ENCODE measurements at regions not wholly inside any gene's neighbourhood (a gene's known extent, or its start where the extent isn't known, plus 50 kb on each side); places are given as distances from the start of the nearest gene placed in this dataset.
"Not testable (repeated sequence)": the region's sequence is repeated elsewhere in the genome, so short reads cannot be mapped to it uniquely, and the experiment has no call there.

DNA sequence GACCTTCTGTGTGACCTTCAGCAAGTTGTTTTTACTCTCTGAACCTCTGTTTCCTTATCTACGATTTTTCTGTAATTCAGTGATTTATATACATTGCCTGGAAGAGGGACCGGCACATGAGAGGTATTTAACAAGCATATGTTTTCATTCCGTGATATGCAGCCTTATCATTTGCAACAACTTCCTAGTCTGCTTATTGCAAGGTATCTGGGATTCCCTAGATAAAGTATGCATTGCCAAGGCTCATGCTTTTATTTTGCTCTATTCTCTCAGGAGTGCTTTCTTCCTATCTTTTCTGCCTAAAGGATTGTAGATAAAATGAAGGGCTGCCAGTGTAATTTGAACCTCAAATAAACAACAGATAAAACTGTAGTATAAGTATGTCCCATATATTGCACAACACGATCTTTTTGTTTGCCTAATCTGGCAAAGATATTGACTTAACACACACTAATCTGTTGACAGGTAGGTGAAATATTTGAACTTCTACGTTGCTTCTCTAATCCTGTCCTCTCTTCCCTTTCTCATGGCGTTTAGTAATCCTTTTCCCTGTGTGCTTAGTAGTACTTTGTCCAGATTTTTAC lies 377.2 kb upstream of the TNC start:
- no peak for FAIRE-seq

DNA sequence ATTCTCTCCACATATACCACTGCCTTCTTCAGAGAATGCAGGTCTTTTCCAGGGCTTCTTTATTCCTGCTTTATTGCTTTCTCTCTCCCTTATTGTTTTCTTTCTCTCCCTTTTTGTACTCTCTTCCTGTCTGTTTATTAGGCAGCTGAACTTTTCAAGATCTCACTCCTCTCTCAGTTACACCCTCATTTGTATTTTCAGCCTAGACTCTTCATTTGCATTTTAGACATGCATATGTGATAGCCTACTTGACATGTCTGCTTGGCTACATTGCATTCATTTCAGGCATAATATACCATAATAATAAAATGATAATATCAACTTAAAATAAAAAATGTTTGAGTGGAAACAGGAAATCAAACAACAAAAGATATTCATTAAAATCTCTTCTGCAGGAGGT lies 377.9 kb upstream of the TNC start:
- no peak for FAIRE-seq

DNA sequence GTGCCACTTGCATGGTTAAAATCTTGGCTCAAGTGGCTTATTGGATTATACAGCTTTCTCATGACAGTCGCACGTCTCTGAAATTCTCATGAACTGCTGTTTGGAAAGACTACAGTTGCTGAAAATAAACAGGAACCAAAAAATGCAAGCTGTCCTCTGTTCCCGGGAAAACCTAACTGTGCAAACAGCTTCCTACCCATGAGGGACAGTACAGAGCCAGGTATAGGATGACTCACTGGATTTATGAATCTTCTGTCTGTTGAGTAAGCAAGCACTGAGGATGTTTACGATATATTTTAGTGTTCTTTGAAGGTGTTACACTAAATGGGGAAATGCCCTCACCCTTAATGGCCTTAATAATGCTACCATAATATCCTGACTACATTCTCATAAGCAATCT lies 380.3 kb upstream of the TNC start:
- FAIRE-seq: no peak

DNA sequence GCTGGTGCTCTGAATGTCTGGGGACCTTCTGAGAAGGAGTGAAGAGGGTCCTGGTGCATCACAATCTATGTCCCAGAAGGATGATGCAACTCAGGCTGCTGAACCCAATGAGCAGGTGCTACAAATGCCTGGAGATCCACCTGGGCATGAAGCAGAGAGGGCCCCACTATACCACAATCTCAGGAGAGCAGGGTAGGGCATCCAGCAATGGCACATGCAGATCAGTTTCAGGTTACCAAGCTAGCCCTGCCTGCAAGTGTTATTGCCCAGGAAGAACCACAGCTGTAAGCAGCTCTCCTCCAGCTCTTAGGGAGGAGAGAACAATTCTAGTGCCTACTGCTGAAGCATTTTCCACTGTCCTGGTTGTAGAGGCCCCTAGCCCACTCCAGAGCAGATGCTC lies 389.2 kb upstream of the TNC start:
- FAIRE-seq: no peak

DNA sequence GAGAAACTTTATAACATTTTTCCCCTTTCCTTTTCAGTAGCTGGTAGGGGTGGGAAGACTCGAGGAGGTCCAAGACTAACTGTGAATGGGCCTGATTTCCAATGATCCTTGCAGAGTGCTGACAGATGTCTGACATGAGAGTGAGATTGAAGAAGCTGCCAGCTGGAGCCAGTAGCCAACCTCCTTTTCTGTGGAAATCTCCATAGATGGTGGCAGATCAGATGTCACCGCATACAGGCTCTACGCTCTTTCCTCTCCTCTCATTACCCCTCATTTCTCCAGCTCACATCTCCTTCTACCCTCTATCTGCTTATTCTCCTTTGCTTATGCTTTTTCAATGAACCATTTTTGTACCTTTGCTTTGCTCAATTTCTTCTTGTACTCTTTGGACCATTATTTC lies 395.2 kb upstream of the TNC start:
- no peak for FAIRE-seq

DNA sequence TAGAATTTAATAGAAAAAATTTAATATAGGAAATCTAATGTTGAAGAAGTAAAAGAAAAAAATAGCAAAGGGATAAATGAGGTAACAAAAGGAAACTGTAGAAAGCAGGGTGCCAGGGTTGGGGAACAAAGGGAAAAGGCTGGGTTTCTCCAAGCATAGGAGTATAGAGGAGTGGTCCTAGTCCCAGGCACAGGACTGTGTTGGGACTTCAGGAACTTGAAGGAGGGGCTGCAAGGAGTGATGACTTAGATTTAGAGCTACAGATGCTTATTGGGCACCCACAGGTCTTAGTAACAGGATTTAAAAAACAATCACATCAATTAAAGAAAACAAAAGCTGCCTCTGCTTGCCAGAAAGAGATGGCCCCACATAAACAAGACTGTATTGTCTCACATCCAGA lies 396.5 kb upstream of the TNC start:
- peak; percentile 71 for FAIRE-seq

DNA sequence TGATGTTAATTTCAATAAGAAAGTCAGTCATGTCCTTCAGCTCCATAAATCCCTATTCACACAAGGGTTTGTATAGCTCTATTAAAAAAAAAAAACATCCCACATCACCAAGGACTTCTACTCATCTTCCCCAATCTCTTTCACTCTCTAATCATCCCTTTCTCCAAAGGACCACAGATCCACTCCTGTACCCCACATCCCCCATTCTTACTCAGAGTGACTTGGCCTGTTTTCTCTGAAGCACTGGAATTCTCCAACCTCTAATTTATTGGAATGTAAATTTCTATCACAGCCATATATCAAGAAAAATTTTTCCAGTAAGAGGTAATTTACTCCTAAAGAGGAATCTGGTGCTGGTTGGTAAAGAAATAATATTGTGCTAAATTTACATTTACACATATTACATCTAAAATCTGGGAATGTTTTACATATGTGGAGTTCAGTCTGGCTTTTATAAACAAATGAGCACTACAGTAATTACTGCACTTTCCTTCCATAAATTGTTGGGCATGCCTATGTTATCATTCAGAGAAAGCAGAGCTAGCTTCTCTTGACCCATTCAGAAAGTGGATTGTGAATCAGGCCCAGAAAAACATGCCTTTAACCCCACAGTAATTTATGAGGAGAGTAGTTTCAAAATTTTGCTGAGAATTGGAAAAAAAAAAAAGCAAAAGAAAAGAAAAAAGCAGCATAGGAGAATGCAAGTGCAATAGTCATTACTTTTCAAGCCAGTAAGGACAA lies 399.5 kb upstream of the TNC start:
- peak; percentile 71 for FAIRE-seq

DNA sequence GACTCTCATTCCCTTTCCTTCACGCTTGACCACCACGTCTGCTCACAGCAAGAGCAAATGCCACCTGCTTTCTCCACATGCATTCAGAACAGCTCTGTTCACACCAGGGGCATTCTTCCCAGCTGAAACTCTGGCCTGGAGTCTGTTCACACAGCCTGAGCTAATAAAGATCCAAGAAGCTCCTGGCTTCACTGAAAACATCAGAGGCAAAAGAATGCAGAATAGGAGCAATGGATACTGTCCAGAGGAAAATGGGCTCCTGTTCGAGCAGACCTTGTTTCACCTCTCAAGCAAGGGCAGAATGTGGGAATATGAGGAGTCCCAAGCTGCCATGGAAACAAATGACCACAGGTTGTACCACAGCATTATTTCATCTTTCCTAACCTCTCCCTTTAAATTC lies 402.7 kb upstream of the TNC start:
- no peak for FAIRE-seq

DNA sequence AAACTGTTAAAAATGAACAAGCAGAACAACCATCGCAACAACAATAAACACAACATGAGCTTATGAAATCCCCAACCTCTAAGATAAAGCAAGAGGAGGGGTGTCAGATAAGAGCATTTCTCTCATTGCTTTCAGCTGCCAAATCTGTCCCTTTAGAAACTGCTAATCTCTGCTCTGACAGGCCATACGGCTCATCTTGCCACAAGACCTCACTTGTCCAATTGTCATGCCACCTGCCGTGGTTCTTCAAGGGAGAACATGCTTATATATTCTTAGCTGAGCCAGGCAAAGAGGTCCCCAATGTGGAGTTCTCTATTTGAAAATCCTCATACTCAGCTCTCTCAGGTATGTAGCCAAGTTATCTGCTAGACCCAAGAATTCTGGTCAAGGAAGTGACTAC lies 405.0 kb upstream of the TNC start:
- FAIRE-seq: no peak

DNA sequence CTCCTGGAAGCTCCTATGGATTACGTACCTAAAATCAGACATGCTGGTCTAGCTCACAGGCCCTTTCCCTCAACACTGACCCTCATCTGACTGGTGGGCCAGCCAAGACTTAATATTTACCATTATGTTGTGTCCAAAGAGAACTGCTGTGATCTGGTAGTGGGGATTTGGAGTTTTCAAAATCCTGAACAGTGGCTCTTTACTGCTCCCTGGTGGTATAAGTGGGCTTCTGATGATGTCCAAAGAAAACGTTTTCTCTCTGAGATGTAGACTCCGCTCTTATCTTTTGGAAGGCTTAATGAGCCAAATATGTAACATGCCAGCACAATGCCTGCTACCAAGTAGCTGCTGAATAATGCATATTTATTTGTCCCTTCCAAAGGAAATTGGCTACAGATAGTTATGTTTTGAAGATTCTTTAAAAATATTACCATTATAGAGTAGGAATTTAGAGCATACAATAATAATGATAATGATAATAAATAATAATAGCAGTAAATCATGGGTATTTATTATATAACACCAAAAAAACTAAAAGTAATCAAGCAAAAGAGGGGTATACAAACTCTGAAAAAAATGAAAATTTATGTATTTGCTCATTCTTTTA lies 406.6 kb upstream of the TNC start:
- FAIRE-seq: peak; percentile 97

DNA sequence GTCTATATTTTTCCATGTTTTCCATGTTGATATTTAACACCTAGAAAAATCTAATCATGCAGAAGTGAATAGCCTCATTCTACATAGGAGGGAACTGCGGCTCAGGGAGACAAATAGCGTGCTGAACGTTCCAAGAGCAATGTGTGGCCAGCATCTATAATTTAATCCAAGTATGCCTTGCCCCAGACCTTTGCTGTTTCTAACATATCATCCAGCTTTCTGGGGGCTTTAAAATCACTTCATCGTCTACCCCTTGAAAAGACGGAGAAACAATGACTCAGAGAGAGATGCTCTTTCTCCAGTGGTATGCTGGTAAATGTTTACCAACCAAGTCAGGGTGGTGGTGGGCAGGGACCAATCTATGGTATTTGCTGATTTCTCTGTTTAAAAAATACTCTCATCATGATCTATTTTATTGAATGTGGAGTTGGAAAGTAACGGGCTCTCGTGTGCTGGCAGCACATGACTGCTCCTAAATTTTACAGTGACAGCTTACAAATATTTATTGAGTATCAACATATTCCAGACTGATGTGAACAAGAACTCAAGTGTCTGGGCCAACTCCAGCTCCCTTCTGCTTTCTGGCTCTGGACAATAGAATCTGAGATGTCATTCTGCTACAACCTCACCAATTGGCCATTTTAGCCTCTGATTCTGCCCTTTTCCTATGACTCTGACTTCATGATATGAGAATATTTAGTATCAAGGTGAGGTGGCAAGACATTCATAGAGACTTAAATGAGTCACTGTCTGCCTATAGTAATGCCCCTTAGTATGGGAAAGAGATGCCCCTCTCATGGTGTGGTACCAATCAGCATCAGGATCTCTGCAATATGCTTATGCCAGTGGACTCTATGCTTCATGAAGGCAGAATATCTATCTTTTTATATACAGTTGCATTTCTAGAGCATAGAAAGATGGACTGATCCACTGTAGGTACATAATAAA lies 407.4 kb upstream of the TNC start:
- FAIRE-seq: no peak

DNA sequence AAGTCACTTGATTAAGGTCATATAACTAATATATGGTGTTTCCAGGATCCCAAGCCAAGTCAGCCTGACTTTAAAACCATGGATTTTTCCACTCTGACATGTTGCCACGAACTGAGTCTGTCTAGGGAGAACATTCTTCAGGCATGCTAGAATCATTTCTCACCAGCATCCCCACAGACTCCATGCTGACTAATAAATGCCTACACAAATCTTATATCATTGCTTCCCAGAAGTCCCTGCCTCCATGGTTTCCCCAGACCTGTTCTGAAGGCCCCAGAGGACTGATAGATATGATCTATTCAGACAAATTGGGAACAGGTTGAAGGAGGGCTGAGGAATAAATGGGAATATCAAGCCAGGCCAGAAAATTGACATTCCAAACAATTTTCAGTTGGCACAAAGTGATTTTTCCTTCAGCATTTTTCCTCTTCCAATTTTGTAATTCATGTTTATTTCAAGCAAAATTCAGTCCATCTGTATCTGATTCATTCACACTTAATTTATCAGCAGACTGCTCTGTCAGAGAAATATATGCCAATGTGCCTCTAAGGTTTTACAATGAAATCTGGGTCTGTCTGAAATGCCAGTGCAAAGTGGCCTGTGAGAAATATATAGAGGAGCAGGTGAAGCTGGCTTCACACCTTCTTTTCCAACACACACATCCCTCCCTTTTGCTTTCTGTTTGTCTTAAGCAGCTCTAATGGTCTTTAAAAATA lies 413.6 kb upstream of the TNC start:
- FAIRE-seq: no peak

DNA sequence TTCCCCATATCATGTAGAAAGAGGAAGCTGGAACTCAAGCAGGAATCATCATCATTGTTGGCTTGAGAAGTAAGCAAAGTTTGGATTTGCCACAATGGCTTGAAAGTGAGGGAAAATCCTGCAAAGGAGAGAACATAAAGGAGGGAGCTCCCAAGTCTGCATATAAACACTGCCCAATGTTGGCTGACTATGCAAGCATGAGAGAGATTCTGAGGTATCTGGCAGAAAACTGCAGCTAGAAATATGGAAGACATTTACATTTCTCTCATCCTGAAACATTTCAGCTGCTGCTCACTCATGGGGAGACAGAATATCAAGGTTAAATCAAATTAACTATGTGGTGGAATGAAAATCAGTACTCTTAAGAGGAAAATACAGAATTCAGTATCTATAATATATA lies 415.6 kb upstream of the TNC start:
- FAIRE-seq: no peak

DNA sequence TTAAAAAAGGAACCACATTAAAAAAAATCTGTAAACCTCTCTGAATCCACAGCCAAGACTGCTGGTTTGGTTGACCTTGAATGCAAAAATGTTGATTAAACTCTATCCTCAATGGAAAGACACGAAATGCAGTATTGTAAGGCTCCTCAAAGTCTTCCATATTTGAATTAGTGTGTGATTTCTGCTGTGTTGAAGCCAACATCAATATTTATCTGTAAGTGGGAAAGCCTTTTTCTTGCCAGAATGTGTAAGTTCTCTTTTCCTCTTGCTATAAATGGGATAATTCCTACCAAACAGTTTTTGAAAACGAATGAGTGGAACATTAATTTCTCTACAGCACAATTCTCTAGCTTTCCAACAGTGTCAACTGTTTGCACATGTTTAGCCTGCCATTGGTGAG lies 422.1 kb upstream of the TNC start:
- peak; percentile 99 for FAIRE-seq

DNA sequence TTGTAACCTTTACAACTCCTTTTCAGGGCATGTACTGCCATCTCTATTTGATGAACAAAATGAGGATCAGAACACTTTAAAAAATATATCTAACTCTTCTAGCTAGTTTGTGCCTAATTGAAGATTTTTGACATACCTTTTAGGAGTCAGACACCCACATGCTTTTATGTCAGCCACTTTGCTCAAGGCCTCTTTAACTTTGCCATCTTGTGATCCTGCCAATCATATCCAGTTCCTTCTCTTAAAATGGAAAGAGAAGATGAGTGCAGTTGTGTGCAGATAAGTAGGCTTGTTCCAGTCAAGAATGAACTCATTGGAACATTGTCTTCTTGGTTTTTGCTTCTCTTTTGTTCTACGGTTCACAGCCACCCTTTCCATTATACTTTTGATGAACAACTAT lies 425.6 kb upstream of the TNC start:
- no peak for FAIRE-seq

DNA sequence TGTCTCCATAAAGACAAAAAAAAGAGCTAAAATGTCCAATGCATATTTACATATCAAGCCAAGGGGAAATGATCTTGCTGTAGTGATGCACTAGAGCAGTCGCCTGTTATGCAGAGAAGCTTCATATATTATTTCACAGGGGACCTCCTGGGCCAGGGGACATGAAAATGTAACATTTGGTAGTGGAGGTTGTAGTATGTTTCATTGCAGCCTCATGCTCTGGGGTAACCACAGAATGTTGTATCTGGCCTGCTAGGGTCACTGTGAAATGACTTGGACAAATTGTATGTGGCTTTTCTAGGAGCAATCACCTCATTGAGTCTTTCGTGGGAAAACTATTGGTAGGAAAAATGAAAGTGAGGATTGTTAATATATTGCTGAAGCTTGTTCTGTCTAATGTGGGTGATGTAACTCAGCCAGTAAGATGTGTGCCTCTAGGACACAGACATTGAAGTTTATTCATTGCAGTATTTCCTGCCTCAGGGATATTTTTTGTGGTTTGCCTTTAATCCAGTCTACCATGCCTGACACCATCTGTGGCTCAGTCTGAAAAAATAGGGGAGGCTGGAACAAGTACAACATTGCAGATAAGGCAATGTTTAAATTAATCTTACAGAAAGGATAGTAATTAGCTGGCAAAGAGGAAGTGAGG lies 430.8 kb upstream of the TNC start:
- FAIRE-seq: peak; percentile 77

DNA sequence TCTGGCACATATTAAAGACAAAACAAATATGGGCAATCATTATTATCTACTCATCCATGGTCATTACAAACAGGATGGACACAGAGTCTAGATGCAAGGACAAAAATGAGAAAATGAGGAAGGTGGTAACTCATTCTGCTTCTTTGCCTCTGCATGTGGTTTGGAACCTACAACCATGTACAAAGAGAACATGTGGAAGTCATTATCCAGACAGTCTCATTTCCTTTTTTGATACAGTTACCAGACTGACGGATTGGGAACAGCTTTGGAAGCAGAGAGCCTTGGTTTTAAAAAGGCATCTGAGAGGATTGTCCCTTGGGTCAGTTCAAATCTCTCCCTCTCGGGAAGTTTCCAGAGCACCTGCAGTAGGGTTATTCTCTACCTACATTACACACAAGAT lies 433.4 kb upstream of the TNC start:
- FAIRE-seq: no peak

DNA sequence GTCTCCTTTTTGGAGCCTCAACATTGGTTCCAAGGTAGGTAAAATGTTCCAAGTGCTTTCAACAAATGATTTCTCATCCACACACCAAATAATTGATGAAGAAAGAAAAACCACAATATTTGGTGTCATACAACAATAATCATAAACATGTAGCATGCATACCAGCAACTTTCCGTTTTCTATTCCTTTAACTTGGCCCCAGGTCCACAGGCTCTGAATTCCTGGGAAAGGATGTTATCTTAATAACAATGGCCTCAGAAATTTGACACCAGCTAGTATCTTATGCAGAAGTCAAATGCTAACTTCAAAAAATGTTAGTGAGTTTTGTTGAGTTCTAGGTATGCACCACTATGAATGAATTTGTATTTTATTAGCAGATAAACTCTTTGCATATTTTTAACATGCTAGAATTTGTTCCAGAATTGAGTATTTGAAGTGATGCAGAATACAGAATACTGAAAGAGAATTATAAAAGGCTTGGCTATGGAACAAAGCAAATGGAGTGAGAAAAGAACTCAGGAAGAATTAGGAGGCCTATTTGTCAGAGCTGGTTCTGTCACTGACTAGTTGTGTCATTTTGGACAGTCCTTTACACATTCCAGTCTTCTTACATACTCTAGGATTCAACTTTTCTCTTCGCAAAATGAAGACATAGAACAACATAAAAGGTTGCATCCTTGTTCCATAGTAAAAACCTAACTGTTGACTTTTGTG lies 435.3 kb upstream of the TNC start:
- no peak for FAIRE-seq

DNA sequence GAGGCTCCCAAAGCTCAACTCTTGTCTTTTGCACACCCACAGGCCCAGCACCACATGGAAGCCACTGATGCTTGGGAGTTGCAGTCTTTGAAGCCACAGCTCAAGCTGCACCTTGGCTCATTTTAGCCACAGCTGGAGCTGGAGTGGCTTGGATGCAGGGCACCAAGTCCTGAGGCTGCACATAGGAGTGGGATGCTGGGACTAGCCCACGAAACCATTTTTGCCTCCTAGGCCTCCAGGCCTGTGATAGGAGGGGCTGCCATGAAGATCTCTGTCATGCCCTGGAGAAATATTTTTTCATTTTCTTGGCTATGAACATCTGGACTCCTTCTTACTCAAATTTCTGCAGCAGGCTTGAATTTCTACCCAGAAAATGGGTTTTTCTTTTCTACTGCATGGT lies 438.5 kb upstream of the TNC start:
- FAIRE-seq: no peak

DNA sequence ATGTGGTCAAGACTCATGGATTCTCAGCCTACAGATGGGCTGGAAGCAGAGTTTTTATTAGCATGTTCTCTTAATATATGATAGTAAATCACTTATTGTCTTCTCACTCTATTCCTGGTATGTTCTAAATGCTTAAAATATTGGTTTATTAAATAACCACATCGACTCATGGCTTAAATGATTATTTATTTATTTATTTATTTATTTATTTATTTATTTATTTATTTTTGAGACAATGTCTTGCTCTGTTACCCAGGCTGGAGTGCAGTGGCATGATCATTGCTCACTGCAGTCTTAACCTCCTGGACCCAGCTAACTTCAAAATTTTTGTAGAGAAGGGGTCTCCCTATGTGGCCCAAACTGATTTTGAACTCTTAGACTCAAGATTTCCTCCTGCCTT lies 457.2 kb upstream of the TNC start:
- no peak for FAIRE-seq

DNA sequence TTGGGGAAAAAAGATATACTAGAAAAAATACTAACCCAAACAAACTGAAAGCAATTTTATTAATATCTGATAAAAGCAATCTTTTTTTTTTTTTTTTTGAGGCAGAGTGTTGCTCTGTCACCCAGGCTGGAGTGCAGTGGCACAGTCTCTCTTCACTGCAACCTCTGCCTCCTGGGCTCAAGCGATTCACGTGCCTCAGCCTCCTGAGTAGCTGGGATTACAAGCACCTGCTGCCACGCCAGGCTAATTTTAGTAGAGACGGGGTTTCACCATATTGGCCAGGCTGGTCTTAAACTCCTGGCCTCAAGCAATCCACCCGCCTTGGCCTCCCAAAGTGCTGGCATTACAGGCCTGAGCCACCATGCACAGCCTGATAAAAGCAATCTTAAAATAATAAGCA lies 467.5 kb upstream of the TNC start:
- FAIRE-seq: not testable (repeated sequence)

DNA sequence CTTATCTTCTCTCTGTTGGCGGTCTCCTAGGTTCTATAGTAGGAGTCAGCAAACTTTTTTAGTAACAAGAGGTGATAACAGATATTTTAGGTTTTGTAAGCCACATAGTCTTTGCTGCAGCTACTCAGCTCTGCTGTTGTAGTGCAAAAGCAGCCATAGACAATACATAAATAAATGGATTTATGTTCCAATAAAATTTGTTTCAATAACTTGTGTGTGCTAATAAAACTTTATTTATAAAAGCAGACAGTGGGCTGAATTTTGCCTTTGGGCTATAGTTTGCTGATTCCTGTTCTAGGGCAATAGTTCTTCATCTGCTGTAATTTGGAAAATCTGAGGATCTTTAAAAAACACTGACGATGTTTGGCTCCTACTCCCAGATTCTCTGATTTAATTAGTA lies 469.4 kb upstream of the TNC start:
- FAIRE-seq: no peak
